ENCODE measurements at regions not wholly inside any gene's neighbourhood (a gene's known extent, or its start where the extent isn't known, plus 50 kb on each side); places are given as distances from the start of the nearest gene placed in this dataset.
"Not testable (repeated sequence)": the region's sequence is repeated elsewhere in the genome, so short reads cannot be mapped to it uniquely, and the experiment has no call there.

DNA sequence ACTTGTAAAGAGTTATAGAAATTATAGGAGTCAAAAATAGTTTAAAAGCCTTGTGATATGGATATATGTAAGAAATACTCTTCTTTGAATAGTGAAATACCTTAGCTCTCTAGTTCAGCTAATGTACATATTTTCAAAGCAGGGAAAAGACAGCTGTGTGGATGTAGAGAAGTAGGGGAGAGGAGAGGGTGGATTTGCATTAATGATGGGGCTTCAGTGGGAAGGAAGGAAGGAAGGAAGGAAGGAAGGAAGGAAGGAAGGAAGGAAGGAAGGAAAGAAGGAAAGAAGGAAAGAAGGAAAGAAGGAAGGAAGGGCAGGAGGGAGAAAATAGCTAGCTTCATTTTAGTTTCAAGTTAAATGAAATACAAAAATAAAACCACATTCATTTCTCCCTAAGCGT is 62.4 kb upstream of the RGS1 start:
- CTCF ChIA-PET, result no interaction called here
- POLR2A ChIA-PET, result no interaction called here

DNA sequence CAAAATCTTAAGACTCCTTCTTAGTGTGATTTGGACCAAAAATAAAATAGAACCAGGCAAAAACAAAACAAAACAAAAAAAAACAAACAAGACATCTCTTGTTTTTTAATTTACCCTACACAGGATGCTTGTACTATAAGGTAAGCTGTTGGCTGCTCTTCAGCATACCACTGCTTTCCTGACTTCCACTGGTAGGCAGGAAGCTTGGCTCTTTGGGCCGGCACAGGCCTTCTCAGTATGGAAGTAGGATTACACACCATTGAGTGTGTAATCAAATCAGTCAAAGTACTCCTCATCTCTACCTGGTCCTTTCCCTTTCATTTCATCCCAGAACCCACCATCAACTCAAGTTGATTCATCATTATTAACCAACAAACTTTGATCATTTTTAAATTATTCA is 61.9 kb upstream of the RGS1 start:
- Histone ChIP-seq H3K4me3 (ENCODE audit: low read depth, low read length) (no peak overlapping the region), H3K9me3 (ENCODE audit: control insufficient read depth, insufficient read depth, low read length) (no peaks in the 10 kb centered on the region), H3K27ac (ENCODE audit: low read depth, low read length) (no peak overlapping the region), H3K27me3 (ENCODE audit: control insufficient read depth, insufficient read depth, low read length) (no peaks in the 10 kb centered on the region)
- DNase-seq (ENCODE audit: low read depth, low spot score), result no peak
- ChIA-PET CTCF (no interaction called here), POLR2A (no interaction called here)
- TF ChIP-seq, protein P1, sequence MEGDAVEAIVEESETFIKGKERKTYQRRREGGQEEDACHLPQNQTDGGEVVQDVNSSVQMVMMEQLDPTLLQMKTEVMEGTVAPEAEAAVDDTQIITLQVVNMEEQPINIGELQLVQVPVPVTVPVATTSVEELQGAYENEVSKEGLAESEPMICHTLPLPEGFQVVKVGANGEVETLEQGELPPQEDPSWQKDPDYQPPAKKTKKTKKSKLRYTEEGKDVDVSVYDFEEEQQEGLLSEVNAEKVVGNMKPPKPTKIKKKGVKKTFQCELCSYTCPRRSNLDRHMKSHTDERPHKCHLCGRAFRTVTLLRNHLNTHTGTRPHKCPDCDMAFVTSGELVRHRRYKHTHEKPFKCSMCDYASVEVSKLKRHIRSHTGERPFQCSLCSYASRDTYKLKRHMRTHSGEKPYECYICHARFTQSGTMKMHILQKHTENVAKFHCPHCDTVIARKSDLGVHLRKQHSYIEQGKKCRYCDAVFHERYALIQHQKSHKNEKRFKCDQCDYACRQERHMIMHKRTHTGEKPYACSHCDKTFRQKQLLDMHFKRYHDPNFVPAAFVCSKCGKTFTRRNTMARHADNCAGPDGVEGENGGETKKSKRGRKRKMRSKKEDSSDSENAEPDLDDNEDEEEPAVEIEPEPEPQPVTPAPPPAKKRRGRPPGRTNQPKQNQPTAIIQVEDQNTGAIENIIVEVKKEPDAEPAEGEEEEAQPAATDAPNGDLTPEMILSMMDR (IDR thresholded peaks at IDR 0.05; ENCODE audit: low read depth, low read length), result no peak

More for the DNA sequence above, 62.4 kb upstream of the RGS1 start:
- no peaks in the 10 kb centered on the region for H3K9me3 ChIP-seq (ENCODE audit: control insufficient read depth, insufficient read depth, low read length)
- DNase-seq (ENCODE audit: low read depth, low spot score), result no peak
- TF ChIP-seq, protein P1 (IDR thresholded peaks at IDR 0.05; ENCODE audit: low read depth, low read length), result no peak
- H3K27ac ChIP-seq (ENCODE audit: low read depth, low read length), result no peak overlapping the region
- no peaks in the 10 kb centered on the region for H3K27me3 ChIP-seq (ENCODE audit: control insufficient read depth, insufficient read depth, low read length)
- H3K4me3 ChIP-seq (ENCODE audit: low read depth, low read length), result no peak overlapping the region

DNA sequence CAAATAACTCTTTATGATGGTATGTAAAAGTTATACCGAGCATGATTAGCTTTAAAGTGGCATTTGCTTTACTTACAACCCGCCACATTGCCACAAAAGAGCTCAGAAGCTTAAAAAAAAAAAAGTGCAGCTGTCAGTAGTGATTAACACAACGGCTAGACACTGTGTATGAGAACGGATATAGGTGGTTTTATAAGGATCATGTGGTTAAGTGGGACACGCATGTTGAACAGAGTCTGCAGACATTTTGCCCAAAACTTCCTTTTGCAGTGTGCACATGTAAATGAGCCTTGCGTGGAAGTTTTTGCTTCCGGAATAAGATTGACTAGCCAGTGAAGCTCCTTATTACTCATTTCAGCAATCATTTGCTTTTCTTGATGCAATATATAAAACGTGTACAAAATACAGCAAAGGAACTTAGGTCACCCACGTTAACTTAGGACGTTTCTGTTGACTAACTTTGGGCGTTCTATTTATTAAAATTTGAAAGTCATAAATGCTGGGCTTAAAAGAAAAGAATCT is 58.7 kb upstream of the RGS1 start:
- Histone ChIP-seq H3K4me3 (ENCODE audit: low read depth, low read length) (no peak overlapping the region), H3K9me3 (ENCODE audit: control insufficient read depth, insufficient read depth, low read length) (no peaks in the 10 kb centered on the region), H3K27me3 (ENCODE audit: control insufficient read depth, insufficient read depth, low read length) (no peaks in the 10 kb centered on the region), H3K27ac (ENCODE audit: low read depth, low read length) (no peak overlapping the region)
- CTCF ChIA-PET, result interaction anchor here (0.5 to 1.0 kb wide), 3 partner anchors 43 to 503 kb away, joined by 3 to 4 read pairs (median 3); no protein-coding TSS in a partner anchor
- TF ChIP-seq, protein P1 (IDR thresholded peaks at IDR 0.05; ENCODE audit: low read depth, low read length), result no peak
- DNase-seq (ENCODE audit: low read depth, low spot score), result no peak
- POLR2A ChIA-PET, result interaction anchor here (1.0 kb wide), 1 partner anchor 23 kb away, joined by 4 read pairs; no protein-coding TSS in a partner anchor

DNA sequence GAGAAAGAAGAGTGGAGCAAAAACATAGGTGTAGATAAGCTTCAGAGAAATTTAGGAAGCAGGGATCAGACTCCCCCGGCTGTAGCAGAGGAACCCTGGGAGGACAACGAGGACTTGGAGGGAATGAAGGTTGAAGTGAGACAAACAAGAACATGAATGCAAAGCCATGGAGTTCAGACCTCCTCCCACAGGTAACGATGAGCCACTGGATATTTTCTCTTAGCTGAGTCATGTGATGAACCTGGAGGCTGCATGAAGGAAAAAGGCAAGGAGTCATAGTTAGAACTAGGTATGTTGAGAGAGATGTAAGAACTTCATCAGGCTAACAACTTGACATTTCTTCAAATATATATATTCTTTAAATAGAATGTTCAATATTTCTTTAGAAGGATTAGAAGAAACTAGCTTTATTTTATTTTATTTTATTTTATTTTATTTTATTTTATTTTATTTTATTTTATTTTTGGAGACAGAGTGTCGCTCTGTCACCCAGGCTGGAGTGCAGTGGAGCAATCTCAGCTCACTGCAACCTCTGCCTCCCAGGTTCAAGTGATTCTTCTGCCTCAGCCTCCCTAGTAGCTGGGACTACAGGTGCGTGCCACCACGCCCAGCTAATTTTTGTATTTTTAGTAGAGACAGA is 57.7 kb upstream of the RGS1 start:
- POLR2A ChIA-PET; H3K27me3 ChIP-seq (ENCODE audit: control insufficient read depth, insufficient read depth, low read length); DNase-seq (ENCODE audit: low read depth, low spot score); H3K27ac ChIP-seq (ENCODE audit: low read depth, low read length); H3K4me3 ChIP-seq (ENCODE audit: low read depth, low read length); CTCF ChIA-PET; H3K9me3 ChIP-seq (ENCODE audit: control insufficient read depth, insufficient read depth, low read length): not testable (repeated sequence)

DNA sequence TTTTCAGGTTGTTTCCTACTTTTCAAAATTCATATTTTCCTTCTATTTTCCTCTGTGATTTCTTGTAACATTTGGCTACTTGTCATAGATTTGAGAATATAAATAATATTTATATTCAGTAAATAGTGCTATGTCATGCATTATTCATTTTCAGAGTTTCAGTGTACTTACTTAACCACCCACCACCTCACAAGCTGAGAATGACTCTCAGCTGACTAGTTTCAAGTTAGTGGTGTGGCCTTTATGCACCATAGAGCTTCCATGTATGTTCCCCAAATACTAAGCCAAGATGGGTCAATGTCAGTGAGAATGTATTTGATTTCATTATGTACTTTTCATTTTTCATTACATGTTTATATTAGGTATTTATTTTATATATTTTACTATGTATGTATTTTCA is 56.9 kb upstream of the RGS1 start:
- H3K4me3 ChIP-seq (ENCODE audit: low read depth, low read length), result no peak overlapping the region
- no peak overlapping the region for H3K27ac ChIP-seq (ENCODE audit: low read depth, low read length)
- CTCF ChIA-PET, result no interaction called here
- POLR2A ChIA-PET, result no interaction called here
- TF ChIP-seq, protein P1 (IDR thresholded peaks at IDR 0.05; ENCODE audit: low read depth, low read length), result no peak
- no peaks in the 10 kb centered on the region for H3K9me3 ChIP-seq (ENCODE audit: control insufficient read depth, insufficient read depth, low read length)
- no peaks in the 10 kb centered on the region for H3K27me3 ChIP-seq (ENCODE audit: control insufficient read depth, insufficient read depth, low read length)
- DNase-seq (ENCODE audit: low read depth, low spot score), result no peak

Data from AG04450 (cell line).